GM18511 (cell line): ENCODE measurements at regions not wholly inside any gene's neighbourhood (a gene's known extent, or its start where the extent isn't known, plus 50 kb on each side); places are given as distances from the start of the nearest gene placed in this dataset.

Experiments
- ATAC-seq: cut with Tn5 transposase; IDR thresholded peaks from one replicate; pipeline ENCODE4 v1.9.1; 2021; ENCODE audit warnings: mild to moderate bottlenecking, moderate library complexity; ENCODE audit not compliant: unreplicated experiment

- ATAC-seq: no peak
Observed at GRCh38 chr15:69505956-69506556, 53.4 kb downstream of the RPLP1 start.

GRCh38 chr15:69508659-69509058, 56.0 kb downstream of the RPLP1 start:
- ATAC-seq: no peak

GRCh38 chr15:69509131-69509530, 56.5 kb downstream of the RPLP1 start:
- no peak for ATAC-seq

- ATAC-seq: no peak
Observed at GRCh38 chr15:69510556-69510955, 57.9 kb downstream of the RPLP1 start.

- ATAC-seq: no peak
Observed at GRCh38 chr15:69511015-69511414, 58.4 kb downstream of the RPLP1 start.

- no peak for ATAC-seq
Observed at GRCh38 chr15:69511716-69512340, 59.2 kb downstream of the RPLP1 start.

GRCh38 chr15:69513450-69513960, 60.9 kb downstream of the RPLP1 start:
- ATAC-seq: no peak

GRCh38 chr15:69513986-69514385, 61.4 kb downstream of the RPLP1 start:
- ATAC-seq: no peak

GRCh38 chr15:69515508-69515907, 62.9 kb downstream of the RPLP1 start:
- ATAC-seq: no peak

- ATAC-seq: no peak
Observed at GRCh38 chr15:69515926-69516325, 63.3 kb downstream of the RPLP1 start.

- no peak for ATAC-seq
Observed at GRCh38 chr15:69517052-69517451, 64.4 kb downstream of the RPLP1 start.

GRCh38 chr15:69518806-69519205, 66.2 kb downstream of the RPLP1 start:
- no peak for ATAC-seq

- ATAC-seq: no peak
Observed at GRCh38 chr15:69520067-69520466, 67.4 kb downstream of the RPLP1 start.

- ATAC-seq: no peak
Observed at GRCh38 chr15:69522361-69522760, 69.7 kb downstream of the RPLP1 start.

- ATAC-seq: no peak
Observed at GRCh38 chr15:69523010-69524001, 70.7 kb downstream of the RPLP1 start.

- no peak for ATAC-seq
Observed at GRCh38 chr15:69524296-69524695, 71.7 kb downstream of the RPLP1 start.

GRCh38 chr15:69524814-69525213, 72.2 kb downstream of the RPLP1 start:
- ATAC-seq: no peak

- ATAC-seq: no peak
Observed at GRCh38 chr15:69525543-69525942, 72.9 kb downstream of the RPLP1 start.

- no peak for ATAC-seq
Observed at GRCh38 chr15:69526081-69527061, 73.8 kb downstream of the RPLP1 start.

- no peak for ATAC-seq
Observed at GRCh38 chr15:69529141-69529540, 76.5 kb downstream of the RPLP1 start.
